WI38 (cell line): ENCODE measurements at regions not wholly inside any gene's neighbourhood (a gene's known extent, or its start where the extent isn't known, plus 50 kb on each side); places are given as distances from the start of the nearest gene placed in this dataset.

ENCODE experiments used
- H3K4me3 ChIP-seq: 2 replicates; pipeline ENCODE4 v1.5.1; 2011; ENCODE audit warnings: low read depth, mild to moderate bottlenecking, control low read depth, low read length
- TF ChIP-seq, protein P1 (sequence below): IDR thresholded peaks from 2 replicates; pipeline ENCODE4 v1.5.1; 2012; ENCODE audit warnings: low read depth, mild to moderate bottlenecking, control low read depth, low read length

DNA sequence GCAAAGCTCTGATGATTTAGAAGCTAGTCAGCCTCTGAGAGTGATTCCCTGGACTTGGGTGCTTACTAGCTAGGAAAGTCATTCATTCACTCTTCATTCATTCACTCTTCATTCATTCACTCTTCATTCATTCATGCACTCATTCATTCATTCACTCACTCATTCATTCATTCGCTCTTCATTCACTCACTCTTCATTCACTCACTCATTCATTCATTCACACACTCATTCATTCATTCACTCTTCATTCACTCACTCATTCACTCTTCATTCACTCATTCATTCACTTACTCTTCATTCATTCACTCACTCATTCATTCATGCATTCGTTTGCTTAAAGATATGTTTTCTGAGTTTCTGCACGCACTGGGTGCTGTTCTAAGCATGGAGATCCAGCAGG is 292.7 kb upstream of the TNRC6C start:
- no peak overlapping the region for H3K4me3 ChIP-seq
- TF ChIP-seq, protein P1, sequence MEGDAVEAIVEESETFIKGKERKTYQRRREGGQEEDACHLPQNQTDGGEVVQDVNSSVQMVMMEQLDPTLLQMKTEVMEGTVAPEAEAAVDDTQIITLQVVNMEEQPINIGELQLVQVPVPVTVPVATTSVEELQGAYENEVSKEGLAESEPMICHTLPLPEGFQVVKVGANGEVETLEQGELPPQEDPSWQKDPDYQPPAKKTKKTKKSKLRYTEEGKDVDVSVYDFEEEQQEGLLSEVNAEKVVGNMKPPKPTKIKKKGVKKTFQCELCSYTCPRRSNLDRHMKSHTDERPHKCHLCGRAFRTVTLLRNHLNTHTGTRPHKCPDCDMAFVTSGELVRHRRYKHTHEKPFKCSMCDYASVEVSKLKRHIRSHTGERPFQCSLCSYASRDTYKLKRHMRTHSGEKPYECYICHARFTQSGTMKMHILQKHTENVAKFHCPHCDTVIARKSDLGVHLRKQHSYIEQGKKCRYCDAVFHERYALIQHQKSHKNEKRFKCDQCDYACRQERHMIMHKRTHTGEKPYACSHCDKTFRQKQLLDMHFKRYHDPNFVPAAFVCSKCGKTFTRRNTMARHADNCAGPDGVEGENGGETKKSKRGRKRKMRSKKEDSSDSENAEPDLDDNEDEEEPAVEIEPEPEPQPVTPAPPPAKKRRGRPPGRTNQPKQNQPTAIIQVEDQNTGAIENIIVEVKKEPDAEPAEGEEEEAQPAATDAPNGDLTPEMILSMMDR: no peak

DNA sequence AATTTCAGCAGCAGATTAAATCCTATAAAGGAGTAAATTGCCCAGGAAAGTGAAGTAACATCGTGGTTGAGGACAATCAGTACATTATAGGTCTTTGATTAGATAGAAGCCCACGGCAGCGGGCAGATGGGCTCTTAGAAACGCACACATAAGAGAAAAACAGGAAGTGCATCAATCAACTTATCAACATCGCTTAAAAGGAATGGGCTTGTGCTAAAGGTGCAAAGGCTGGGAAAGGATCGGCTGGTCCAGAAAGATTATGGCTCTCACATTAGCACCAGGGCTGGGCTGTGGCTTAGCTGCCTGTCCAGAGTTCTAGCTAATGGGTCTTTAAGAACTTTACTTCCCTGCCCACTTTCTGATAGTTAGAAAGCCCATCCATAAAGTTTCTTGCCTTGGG is 292.0 kb upstream of the TNRC6C start:
- H3K4me3 ChIP-seq: no peak overlapping the region
- TF ChIP-seq, protein P1: no peak

DNA sequence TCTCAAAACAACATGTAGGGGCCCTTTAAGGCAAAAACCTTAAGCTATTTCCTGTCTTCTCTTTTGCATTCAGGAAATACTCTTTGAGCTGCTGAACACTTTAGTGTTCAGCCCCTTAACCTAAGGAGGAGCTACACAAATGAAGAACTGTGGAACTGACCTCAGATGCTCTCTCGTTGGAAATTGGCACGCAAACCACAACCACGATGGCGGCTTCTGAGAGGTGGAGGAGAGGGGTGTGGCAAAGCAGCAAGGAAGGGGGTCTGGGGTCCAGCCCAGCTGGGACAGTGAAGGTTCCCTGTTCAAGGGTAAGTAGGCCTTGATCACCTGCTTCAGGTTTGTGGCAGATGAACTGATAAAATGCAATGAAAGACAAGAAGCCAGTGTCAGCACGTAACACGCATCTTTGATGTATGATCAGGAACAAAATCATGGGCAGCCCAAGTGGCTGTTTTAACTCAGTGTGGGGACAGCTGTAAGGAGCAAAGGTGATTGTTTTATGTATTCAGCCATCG is 291.6 kb upstream of the TNRC6C start:
- no peak overlapping the region for H3K4me3 ChIP-seq
- TF ChIP-seq, protein P1: no peak

- no peak overlapping the region for H3K4me3 ChIP-seq
- TF ChIP-seq, protein P1: no peak
These were observed 291.0 kb upstream of the TNRC6C start for GRCh38 chr17:77667478-77667877.

- H3K4me3 ChIP-seq: no peak overlapping the region
- TF ChIP-seq, protein P1: no peak
These were observed 290.0 kb upstream of the TNRC6C start for GRCh38 chr17:77668518-77668917.

GRCh38 chr17:77670173-77670572 is 288.3 kb upstream of the TNRC6C start:
- no peak overlapping the region for H3K4me3 ChIP-seq
- TF ChIP-seq, protein P1: no peak

DNA sequence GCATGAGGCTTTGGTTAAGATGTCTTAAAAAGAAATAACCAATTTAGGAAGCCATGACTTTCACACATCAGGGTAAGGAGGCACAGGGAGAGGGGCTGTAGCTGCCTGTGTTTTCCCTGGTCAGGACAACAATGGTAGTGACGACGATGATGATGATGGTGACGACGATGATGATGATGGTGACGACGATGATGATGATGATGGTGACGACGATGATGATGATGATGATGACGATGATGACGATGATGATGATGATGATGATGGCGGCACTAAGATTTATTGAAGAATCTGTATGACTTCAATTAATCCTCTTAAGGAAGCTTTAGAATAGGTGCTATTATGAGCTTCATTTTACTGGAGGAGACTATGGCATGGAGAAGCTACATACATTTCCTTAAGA is 284.1 kb upstream of the TNRC6C start:
- TF ChIP-seq, protein P1: no peak
- H3K4me3 ChIP-seq: no peak overlapping the region
